ENCODE measurements at regions not wholly inside any gene's neighbourhood (a gene's known extent, or its start where the extent isn't known, plus 50 kb on each side); places are given as distances from the start of the nearest gene placed in this dataset.

DNA sequence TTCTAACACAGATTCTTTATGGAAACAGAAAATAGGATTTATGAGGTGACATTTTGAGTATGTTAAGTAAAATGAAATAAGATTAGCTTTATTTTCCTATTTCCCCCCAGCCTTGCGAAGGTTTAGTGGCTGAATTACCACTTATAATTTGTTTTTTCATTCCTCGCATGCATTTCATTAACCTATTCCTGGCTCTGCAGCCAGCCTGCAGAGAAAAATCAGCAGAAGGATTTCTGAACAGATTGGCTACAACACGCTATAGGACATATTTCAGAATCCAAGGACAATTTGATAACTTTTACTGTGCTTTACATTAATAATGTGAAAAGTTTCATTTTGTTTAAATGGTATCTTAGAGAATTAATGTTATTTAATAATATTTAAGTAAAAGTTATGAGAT, 162.4 kb upstream of the MMS22L start:
- H3K27me3 ChIP-seq, result no peaks in the 10 kb centered on the region
- peaks cover 5% of the 10 kb centered on the region for H3K4me1 ChIP-seq
- no peaks in the 10 kb centered on the region for H3F3A ChIP-seq (ENCODE audit: low read depth)
- no peaks in the 10 kb centered on the region for H3K36me3 ChIP-seq
- no peak overlapping the region for H2AFZ ChIP-seq (replicated peaks)
- no peaks in the 10 kb centered on the region for H3K9me3 ChIP-seq (ENCODE audit: low read depth)
- DNase-seq (ENCODE audit: low spot score), result no peak
- Mint-ChIP-seq H3K4me3 (no peak overlapping the region), H3K27me3 (ENCODE audit: insufficient read depth, low read depth) (peaks cover 2% of the 10 kb centered on the region), H3K36me3 (no peaks in the 10 kb centered on the region), H3K4me1 (peaks cover 12% of the 10 kb centered on the region), H3K9me3 (no peaks in the 10 kb centered on the region), H3K27ac (no peak overlapping the region)
- TF ChIP-seq EZH2 (IDR thresholded peaks at IDR 0.05) (no peak), EZH2phosphoT487 (IDR thresholded peaks at IDR 0.05) (no peak)
- TF ChIP-seq, protein P1, sequence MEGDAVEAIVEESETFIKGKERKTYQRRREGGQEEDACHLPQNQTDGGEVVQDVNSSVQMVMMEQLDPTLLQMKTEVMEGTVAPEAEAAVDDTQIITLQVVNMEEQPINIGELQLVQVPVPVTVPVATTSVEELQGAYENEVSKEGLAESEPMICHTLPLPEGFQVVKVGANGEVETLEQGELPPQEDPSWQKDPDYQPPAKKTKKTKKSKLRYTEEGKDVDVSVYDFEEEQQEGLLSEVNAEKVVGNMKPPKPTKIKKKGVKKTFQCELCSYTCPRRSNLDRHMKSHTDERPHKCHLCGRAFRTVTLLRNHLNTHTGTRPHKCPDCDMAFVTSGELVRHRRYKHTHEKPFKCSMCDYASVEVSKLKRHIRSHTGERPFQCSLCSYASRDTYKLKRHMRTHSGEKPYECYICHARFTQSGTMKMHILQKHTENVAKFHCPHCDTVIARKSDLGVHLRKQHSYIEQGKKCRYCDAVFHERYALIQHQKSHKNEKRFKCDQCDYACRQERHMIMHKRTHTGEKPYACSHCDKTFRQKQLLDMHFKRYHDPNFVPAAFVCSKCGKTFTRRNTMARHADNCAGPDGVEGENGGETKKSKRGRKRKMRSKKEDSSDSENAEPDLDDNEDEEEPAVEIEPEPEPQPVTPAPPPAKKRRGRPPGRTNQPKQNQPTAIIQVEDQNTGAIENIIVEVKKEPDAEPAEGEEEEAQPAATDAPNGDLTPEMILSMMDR (IDR thresholded peaks at IDR 0.05), result no peak
- no peaks in the 10 kb centered on the region for H4K20me1 ChIP-seq (ENCODE audit: low read depth)
- no peaks in the 10 kb centered on the region for H3K79me2 ChIP-seq (ENCODE audit: low read depth)
- H3K4me3 ChIP-seq, result no peak overlapping the region
- H3K27ac ChIP-seq, result no peak overlapping the region
- no peak overlapping the region for H3K4me2 ChIP-seq
- H3K9ac ChIP-seq, result no peak overlapping the region

DNA sequence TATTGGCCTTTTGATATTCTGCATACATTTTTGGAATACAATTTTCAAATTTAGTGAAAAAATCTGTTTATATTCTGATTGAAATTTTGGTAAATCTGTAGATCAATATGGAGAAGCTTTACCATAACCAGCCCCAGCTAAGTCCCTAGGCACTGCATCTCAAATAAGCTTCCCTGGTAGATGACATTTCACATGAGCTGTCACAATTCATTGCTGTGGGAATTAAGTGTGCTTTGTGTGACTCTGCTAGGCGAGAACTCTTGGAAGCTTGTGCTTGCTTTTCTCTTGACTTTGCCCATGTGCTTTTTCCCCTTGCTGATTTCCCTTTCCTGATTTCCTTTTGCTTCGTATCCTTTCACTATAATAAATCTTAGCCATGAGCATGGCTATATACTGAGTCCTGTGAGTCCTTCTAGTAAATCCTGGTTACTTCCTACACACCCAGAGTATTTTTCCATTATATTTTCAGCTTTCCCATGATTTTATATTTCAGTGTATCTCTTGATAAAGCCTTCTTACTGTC, 166.5 kb upstream of the MMS22L start:
- no peak overlapping the region for H3K27ac ChIP-seq

DNA sequence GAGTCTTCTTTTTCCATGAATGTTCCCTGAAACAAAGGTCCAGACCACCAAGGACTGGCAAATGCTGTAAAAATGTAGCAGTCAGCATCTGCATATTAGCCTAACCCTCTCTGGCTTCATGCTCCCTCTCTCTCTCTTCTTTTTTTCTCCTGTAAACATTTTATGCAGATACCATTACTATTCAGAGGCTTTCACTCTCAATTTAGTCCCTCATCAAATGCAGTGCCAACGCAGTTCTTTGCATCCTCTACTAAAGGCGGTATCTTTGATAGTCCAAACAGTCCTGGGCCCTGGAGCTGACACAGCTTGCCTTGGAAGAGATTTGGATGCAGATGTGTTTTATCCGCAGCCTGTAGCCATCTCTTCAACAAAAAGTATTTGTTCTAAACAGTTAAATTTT, 167.1 kb upstream of the MMS22L start:
- TF ChIP-seq, protein P1 (IDR thresholded peaks at IDR 0.05), result no peak
- no peak for TF ChIP-seq EZH2phosphoT487 (IDR thresholded peaks at IDR 0.05)
- no peak for TF ChIP-seq EZH2 (IDR thresholded peaks at IDR 0.05)
- Histone ChIP-seq H3K36me3 (no peaks in the 10 kb centered on the region), H3K9ac (no peak overlapping the region)

More for the DNA sequence above, 166.5 kb upstream of the MMS22L start:
- Histone ChIP-seq H2AFZ (replicated peaks) (no peak overlapping the region), H3K27me3 (no peaks in the 10 kb centered on the region), H3K4me2 (no peak overlapping the region), H4K20me1 (ENCODE audit: low read depth) (no peaks in the 10 kb centered on the region), H3K36me3 (no peaks in the 10 kb centered on the region), H3K4me1 (no peaks in the 10 kb centered on the region), H3K4me3 (no peak overlapping the region), H3F3A (ENCODE audit: low read depth) (no peaks in the 10 kb centered on the region), H3K9me3 (ENCODE audit: low read depth) (no peaks in the 10 kb centered on the region), H3K79me2 (ENCODE audit: low read depth) (no peaks in the 10 kb centered on the region), H3K9ac (no peak overlapping the region)
- H3K4me3 Mint-ChIP-seq, result no peak overlapping the region
- no peak overlapping the region for H3K27ac Mint-ChIP-seq
- no peaks in the 10 kb centered on the region for H3K27me3 Mint-ChIP-seq (ENCODE audit: insufficient read depth, low read depth)
- no peak for DNase-seq (ENCODE audit: low spot score)
- TF ChIP-seq, protein P1 (IDR thresholded peaks at IDR 0.05), result no peak
- TF ChIP-seq EZH2 (IDR thresholded peaks at IDR 0.05) (no peak), EZH2phosphoT487 (IDR thresholded peaks at IDR 0.05) (no peak)
- peaks cover 2% of the 10 kb centered on the region for H3K36me3 Mint-ChIP-seq
- peaks cover 2% of the 10 kb centered on the region for H3K9me3 Mint-ChIP-seq
- peaks cover 7% of the 10 kb centered on the region for H3K4me1 Mint-ChIP-seq

More for the DNA sequence above, 167.1 kb upstream of the MMS22L start:
- Histone ChIP-seq H2AFZ (replicated peaks) (no peak overlapping the region), H4K20me1 (ENCODE audit: low read depth) (no peaks in the 10 kb centered on the region), H3K4me2 (no peak overlapping the region), H3K27me3 (no peaks in the 10 kb centered on the region), H3K9me3 (ENCODE audit: low read depth) (no peaks in the 10 kb centered on the region), H3K27ac (no peak overlapping the region), H3K4me1 (no peaks in the 10 kb centered on the region), H3F3A (ENCODE audit: low read depth) (no peaks in the 10 kb centered on the region), H3K4me3 (no peak overlapping the region), H3K79me2 (ENCODE audit: low read depth) (no peaks in the 10 kb centered on the region)
- Mint-ChIP-seq H3K27me3 (ENCODE audit: insufficient read depth, low read depth) (no peaks in the 10 kb centered on the region), H3K27ac (no peak overlapping the region), H3K9me3 (peaks cover 2% of the 10 kb centered on the region), H3K4me1 (peaks cover 7% of the 10 kb centered on the region), H3K4me3 (no peak overlapping the region), H3K36me3 (peaks cover 2% of the 10 kb centered on the region)
- DNase-seq (ENCODE audit: low spot score), result no peak

Measured in neural progenitor cell (in vitro differentiated cells).